ENCODE measurements at regions not wholly inside any gene's neighbourhood (a gene's known extent, or its start where the extent isn't known, plus 50 kb on each side); places are given as distances from the start of the nearest gene placed in this dataset.

DNA sequence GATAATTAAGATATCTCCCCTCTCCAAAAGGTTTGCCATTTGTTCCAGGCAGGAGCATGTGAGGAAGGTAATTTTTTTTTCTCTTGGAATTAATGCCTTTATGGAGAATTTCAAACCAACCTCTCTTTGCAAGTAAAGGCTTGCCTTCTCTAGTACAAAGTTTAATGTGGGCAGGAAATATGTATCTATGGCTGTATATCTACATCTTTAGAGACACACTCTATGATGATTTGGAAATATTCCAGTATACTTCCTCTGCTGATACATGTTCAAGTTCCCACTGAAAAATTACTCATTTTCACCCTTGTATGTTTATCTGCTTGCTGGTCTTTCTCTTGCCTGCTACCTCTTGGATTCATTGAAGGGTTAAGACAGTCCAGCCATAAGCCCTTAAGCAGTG, 83.5 kb upstream of the SEMA6A start:
- no peak overlapping the region for H3K4me3 ChIP-seq (ENCODE audit: control insufficient read depth in 2 of 3, extremely low read depth in 1 of 3, insufficient read depth in 2 of 3, low read depth in 1 of 3, low read length in 3 of 3)
- DNase-seq (ENCODE audit: low read depth, low spot score) (peak; percentile 54), FAIRE-seq (peak; percentile 79)
- no peaks in the 10 kb centered on the region for H3K36me3 ChIP-seq (ENCODE audit: control insufficient read depth in 2 of 2, extremely low read depth in 1 of 2, insufficient read depth in 2 of 2, low read length in 2 of 2)
- no peak overlapping the region for H3K9ac ChIP-seq (ENCODE audit: control insufficient read depth, extremely low read depth, insufficient read depth, low read length)
- peaks cover 12% of the 10 kb centered on the region for H3K4me1 ChIP-seq (ENCODE audit: control insufficient read depth, extremely low read depth, insufficient read depth, low read length)
- TF ChIP-seq, protein P1, sequence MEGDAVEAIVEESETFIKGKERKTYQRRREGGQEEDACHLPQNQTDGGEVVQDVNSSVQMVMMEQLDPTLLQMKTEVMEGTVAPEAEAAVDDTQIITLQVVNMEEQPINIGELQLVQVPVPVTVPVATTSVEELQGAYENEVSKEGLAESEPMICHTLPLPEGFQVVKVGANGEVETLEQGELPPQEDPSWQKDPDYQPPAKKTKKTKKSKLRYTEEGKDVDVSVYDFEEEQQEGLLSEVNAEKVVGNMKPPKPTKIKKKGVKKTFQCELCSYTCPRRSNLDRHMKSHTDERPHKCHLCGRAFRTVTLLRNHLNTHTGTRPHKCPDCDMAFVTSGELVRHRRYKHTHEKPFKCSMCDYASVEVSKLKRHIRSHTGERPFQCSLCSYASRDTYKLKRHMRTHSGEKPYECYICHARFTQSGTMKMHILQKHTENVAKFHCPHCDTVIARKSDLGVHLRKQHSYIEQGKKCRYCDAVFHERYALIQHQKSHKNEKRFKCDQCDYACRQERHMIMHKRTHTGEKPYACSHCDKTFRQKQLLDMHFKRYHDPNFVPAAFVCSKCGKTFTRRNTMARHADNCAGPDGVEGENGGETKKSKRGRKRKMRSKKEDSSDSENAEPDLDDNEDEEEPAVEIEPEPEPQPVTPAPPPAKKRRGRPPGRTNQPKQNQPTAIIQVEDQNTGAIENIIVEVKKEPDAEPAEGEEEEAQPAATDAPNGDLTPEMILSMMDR (optimal IDR thresholded peaks at IDR 0.05 in 1 of 3, IDR thresholded peaks at IDR 0.05 in 1 of 3, conservative IDR thresholded peaks at IDR 0.05 in 1 of 3; ENCODE audit: extremely low read depth in 1 of 3, insufficient read depth in 2 of 3, low read length in 3 of 3) = no peak
- TF ChIP-seq EZH2 (IDR thresholded peaks at IDR 0.05; ENCODE audit: low read length) = no peak
- no peaks in the 10 kb centered on the region for H4K20me1 ChIP-seq (ENCODE audit: control insufficient read depth, extremely low read depth, insufficient read depth, low read length)
- no peaks in the 10 kb centered on the region for H3K9me1 ChIP-seq (ENCODE audit: control insufficient read depth, extremely low read depth, insufficient read depth, low read length)
- H3K9me3 ChIP-seq (ENCODE audit: control insufficient read depth, low read depth, low read length) = peaks cover 3% of the 10 kb centered on the region
- H2AFZ ChIP-seq (ENCODE audit: control insufficient read depth, low read length) = no peak overlapping the region
- H3K79me2 ChIP-seq (ENCODE audit: control insufficient read depth, insufficient read depth, low read length) = no peaks in the 10 kb centered on the region
- H3K27me3 ChIP-seq (ENCODE audit: control insufficient read depth, extremely low read depth, insufficient read depth, low read length) = no peaks in the 10 kb centered on the region
- no peak overlapping the region for H3K27ac ChIP-seq (ENCODE audit: control insufficient read depth, insufficient read depth, low read length)
- dilution Hi-C loops (cut with MboI; ENCODE audit: extremely low pct_ligation_motif_present, low sequenced_read_pairs) = no loop called here
- no peak overlapping the region for H3K4me2 ChIP-seq (ENCODE audit: control insufficient read depth, extremely low read depth, insufficient read depth, low read depth, low read length)

DNA sequence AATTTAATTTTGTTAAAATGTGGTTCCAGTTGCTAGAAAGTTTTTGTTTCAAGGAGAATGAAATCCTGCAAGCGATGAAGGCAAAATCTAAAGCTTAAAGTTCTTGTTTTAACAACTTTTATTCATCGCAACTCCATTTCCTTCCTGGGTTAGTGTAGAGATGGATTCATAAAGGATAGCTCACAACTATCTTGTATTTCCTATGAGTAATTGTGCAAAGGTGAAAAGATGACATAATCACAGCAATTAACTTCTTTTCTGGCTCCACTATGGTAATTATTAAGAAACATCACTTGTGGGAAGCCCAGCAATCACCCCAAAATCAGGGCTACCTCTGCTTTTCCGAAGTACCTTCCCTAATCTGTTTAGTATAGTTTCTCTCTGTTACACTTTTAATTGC, 80.8 kb upstream of the SEMA6A start:
- dilution Hi-C loops (cut with MboI; ENCODE audit: extremely low pct_ligation_motif_present, low sequenced_read_pairs) = no loop called here
- H3K36me3 ChIP-seq (ENCODE audit: control insufficient read depth in 2 of 2, extremely low read depth in 1 of 2, insufficient read depth in 2 of 2, low read length in 2 of 2) = no peaks in the 10 kb centered on the region
- no peaks in the 10 kb centered on the region for H3K79me2 ChIP-seq (ENCODE audit: control insufficient read depth, insufficient read depth, low read length)
- H3K9me1 ChIP-seq (ENCODE audit: control insufficient read depth, extremely low read depth, insufficient read depth, low read length) = no peaks in the 10 kb centered on the region
- TF ChIP-seq, protein P1 (optimal IDR thresholded peaks at IDR 0.05 in 1 of 3, IDR thresholded peaks at IDR 0.05 in 1 of 3, conservative IDR thresholded peaks at IDR 0.05 in 1 of 3; ENCODE audit: extremely low read depth in 1 of 3, insufficient read depth in 2 of 3, low read length in 3 of 3) = no peak
- TF ChIP-seq EZH2 (IDR thresholded peaks at IDR 0.05; ENCODE audit: low read length) = no peak
- no peaks in the 10 kb centered on the region for H3K27me3 ChIP-seq (ENCODE audit: control insufficient read depth, extremely low read depth, insufficient read depth, low read length)
- H3K27ac ChIP-seq (ENCODE audit: control insufficient read depth, insufficient read depth, low read length) = no peak overlapping the region
- no peak overlapping the region for H2AFZ ChIP-seq (ENCODE audit: control insufficient read depth, low read length)
- H3K9ac ChIP-seq (ENCODE audit: control insufficient read depth, extremely low read depth, insufficient read depth, low read length) = no peak overlapping the region
- DNase-seq (ENCODE audit: low read depth, low spot score) (no peak), FAIRE-seq (no peak)
- no peak overlapping the region for H3K4me3 ChIP-seq (ENCODE audit: control insufficient read depth in 2 of 3, extremely low read depth in 1 of 3, insufficient read depth in 2 of 3, low read depth in 1 of 3, low read length in 3 of 3)
- H3K4me1 ChIP-seq (ENCODE audit: control insufficient read depth, extremely low read depth, insufficient read depth, low read length) = peaks cover 12% of the 10 kb centered on the region
- no peaks in the 10 kb centered on the region for H3K9me3 ChIP-seq (ENCODE audit: control insufficient read depth, low read depth, low read length)
- no peaks in the 10 kb centered on the region for H4K20me1 ChIP-seq (ENCODE audit: control insufficient read depth, extremely low read depth, insufficient read depth, low read length)
- H3K4me2 ChIP-seq (ENCODE audit: control insufficient read depth, extremely low read depth, insufficient read depth, low read depth, low read length) = no peak overlapping the region

Data from keratinocyte (primary cell).